MCF 10A (cell line): ENCODE measurements at regions not wholly inside any gene's neighbourhood (a gene's known extent, or its start where the extent isn't known, plus 50 kb on each side); places are given as distances from the start of the nearest gene placed in this dataset.

Source experiments
- BruUV-seq: library from RNA; stranded (reverse); fragments of 400-500 nt; replicated peaks from 2 replicates; lab custom pipeline; 2021; lab: Mats Ljungman, UMichigan
- CTCF ChIA-PET: fragments of 300-600 bp; sonication (Branson Sonifier 250); formaldehyde crosslinking; extraction: SDS; loops from one replicate; lab custom pipeline; 2021; ENCODE audit warnings: antibody characterized with exemption, inconsistent platforms; lab: Yijun Ruan, JAX
- POLR2A ChIA-PET: fragments of 300-600, 350-650 bp; sonication (Branson Sonifier 250); formaldehyde crosslinking; extraction: SDS; loops from one replicate; lab custom pipeline; 2020; ENCODE audit warnings: antibody characterized with exemption, inconsistent platforms; lab: Yijun Ruan, JAX
- DNase-seq: peaks from one replicate; pipeline ENCODE4 v3.0.0-alpha.2; 2018; ENCODE audit not compliant: unreplicated experiment
- H3K27ac Mint-ChIP-seq: one replicate; pipeline ENCODE4 v1.8.0; 2022; ENCODE audit warnings: mild to moderate bottlenecking, low read depth, mixed read lengths; ENCODE audit not compliant: unreplicated experiment
- H3K27me3 Mint-ChIP-seq: one replicate; pipeline ENCODE4 v1.8.0; 2022; ENCODE audit warnings: mixed read lengths; ENCODE audit not compliant: insufficient read depth, unreplicated experiment
- H3K36me3 Mint-ChIP-seq: one replicate; pipeline ENCODE4 v1.8.0; 2022; ENCODE audit warnings: mild to moderate bottlenecking, moderate library complexity, mixed read lengths; ENCODE audit not compliant: insufficient read depth, unreplicated experiment
- H3K4me1 Mint-ChIP-seq: one replicate; pipeline ENCODE4 v1.8.0; 2022; ENCODE audit warnings: mixed read lengths; ENCODE audit not compliant: insufficient read depth, unreplicated experiment
- H3K4me3 Mint-ChIP-seq: one replicate; pipeline ENCODE4 v1.8.0; 2022; ENCODE audit warnings: mild to moderate bottlenecking, moderate library complexity, mixed read lengths; ENCODE audit not compliant: unreplicated experiment
- H3K9me3 Mint-ChIP-seq: one replicate; pipeline ENCODE4 v1.8.0; 2022; ENCODE audit warnings: mixed read lengths; ENCODE audit not compliant: unreplicated experiment
- intact Hi-C: fragments of 100-400 bp; cut with micrococcal nuclease; formaldehyde crosslinking; loops from 2 replicates; pipeline ENCODE4 v1.14.1; 2022
- TF ChIP-seq, protein P1 (sequence below): fragments of 200-600 bp; IDR thresholded peaks from one replicate; pipeline ENCODE4 v1.8.0; 2022; ENCODE audit warnings: antibody characterized with exemption, mild to moderate bottlenecking; ENCODE audit not compliant: unreplicated experiment

DNA sequence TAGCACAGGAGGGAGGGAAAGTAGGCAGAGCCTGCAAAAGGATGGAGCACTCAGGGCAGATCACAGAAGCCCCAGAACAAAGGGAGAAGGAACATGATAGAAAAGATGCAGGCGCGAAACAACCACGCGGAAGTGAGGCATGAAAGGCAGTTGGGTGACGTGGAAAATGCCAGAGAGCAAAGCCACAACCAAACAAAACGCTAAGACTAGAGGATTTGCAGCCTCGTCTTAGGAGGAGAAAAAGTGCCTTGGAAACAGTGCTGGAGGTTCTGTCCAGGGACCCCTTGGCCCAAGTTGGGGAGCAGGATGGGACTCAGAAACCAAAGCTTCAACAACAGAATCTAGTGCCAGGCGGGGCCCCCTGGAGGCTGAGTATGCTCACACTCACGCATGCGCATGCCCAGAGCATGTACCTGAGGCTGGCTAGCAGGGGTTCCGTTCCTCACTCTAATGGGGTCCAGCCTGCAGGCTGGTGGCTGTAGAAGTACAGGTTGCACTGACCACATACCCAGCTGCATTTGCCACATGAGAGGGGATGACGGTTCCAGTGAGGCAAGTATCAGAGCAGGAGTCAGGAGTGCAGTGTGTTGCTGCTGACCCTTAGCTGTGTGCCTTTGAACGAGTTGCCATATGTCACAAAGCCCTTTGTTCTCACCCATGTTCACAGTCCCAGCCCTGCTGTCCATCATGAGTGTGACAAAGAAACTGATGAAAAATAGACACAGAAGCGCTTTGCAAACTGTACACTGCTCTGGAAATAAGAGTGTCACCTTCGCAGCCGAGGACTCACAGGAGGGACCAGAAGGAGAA, 568.6 kb upstream of the CADM1 start:
- Mint-ChIP-seq H3K9me3 (peaks cover 42% of the 10 kb centered on the region), H3K27ac (no peak overlapping the region), H3K27me3 (no peaks in the 10 kb centered on the region), H3K36me3 (no peaks in the 10 kb centered on the region), H3K4me3 (no peak overlapping the region), H3K4me1 (no peaks in the 10 kb centered on the region)
- intact Hi-C loops = no loop called here
- BruUV-seq = no TSS peak
- TF ChIP-seq, protein P1, sequence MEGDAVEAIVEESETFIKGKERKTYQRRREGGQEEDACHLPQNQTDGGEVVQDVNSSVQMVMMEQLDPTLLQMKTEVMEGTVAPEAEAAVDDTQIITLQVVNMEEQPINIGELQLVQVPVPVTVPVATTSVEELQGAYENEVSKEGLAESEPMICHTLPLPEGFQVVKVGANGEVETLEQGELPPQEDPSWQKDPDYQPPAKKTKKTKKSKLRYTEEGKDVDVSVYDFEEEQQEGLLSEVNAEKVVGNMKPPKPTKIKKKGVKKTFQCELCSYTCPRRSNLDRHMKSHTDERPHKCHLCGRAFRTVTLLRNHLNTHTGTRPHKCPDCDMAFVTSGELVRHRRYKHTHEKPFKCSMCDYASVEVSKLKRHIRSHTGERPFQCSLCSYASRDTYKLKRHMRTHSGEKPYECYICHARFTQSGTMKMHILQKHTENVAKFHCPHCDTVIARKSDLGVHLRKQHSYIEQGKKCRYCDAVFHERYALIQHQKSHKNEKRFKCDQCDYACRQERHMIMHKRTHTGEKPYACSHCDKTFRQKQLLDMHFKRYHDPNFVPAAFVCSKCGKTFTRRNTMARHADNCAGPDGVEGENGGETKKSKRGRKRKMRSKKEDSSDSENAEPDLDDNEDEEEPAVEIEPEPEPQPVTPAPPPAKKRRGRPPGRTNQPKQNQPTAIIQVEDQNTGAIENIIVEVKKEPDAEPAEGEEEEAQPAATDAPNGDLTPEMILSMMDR = no peak
- ChIA-PET CTCF (interaction anchor here (0.6 kb wide), 1 partner anchor 10 kb away, joined by 3 read pairs; no protein-coding TSS in a partner anchor), POLR2A (no interaction called here)
- DNase-seq = no peak

DNA sequence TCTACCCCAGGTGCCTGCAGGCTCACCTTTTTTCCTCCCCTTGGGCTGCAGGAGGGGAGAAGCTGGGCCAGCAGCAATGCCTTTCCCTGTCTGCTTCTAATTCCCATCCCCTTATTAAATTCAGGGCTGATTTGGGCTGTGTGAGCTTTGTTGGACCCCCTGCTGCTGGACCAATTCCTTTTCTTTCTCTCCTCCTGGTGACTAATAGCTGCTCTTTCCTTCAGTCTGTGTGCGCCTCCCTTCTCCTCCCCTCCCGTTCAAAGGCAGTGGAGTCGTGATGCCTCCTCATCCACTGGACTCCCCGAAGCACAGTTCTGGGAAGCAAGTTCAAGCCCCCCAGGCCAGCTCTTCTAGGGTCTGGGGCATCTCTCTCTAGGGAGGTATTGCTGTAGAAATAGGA, 567.9 kb upstream of the CADM1 start:
- no TSS peak for BruUV-seq
- intact Hi-C loops = no loop called here
- POLR2A ChIA-PET = no interaction called here
- no peaks in the 10 kb centered on the region for H3K27me3 Mint-ChIP-seq
- TF ChIP-seq, protein P1 = no peak
- no peak overlapping the region for H3K4me3 Mint-ChIP-seq
- CTCF ChIA-PET = no interaction called here
- no peaks in the 10 kb centered on the region for H3K4me1 Mint-ChIP-seq
- DNase-seq = no peak
- H3K27ac Mint-ChIP-seq = no peak overlapping the region
- peaks cover 35% of the 10 kb centered on the region for H3K9me3 Mint-ChIP-seq
- no peaks in the 10 kb centered on the region for H3K36me3 Mint-ChIP-seq

DNA sequence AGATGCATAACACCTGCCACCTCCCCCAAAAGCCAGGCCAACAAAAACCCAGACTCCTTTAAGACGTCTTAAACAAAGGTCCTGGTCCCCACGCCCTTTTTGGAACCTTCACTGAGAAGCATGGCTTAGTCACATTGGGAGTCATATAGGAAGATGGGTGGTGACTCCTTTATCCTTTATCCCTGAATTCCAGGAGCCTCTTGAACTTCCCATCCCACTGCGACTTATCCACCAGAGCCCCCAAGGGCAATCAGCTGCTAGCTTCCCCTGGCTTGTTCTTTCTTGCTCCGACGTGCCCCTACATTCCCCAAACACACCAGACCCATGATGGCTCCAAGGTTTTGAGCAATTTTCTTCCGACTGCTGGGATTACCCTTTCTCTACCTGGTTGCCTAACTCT, 567.0 kb upstream of the CADM1 start:
- peaks cover 40% of the 10 kb centered on the region for H3K9me3 Mint-ChIP-seq
- no TSS peak for BruUV-seq
- no peaks in the 10 kb centered on the region for H3K27me3 Mint-ChIP-seq
- no peaks in the 10 kb centered on the region for H3K36me3 Mint-ChIP-seq
- no peaks in the 10 kb centered on the region for H3K4me1 Mint-ChIP-seq
- ChIA-PET CTCF (no interaction called here), POLR2A (no interaction called here)
- intact Hi-C loops = no loop called here
- H3K4me3 Mint-ChIP-seq = no peak overlapping the region
- no peak for DNase-seq
- H3K27ac Mint-ChIP-seq = no peak overlapping the region
- TF ChIP-seq, protein P1 = no peak

DNA sequence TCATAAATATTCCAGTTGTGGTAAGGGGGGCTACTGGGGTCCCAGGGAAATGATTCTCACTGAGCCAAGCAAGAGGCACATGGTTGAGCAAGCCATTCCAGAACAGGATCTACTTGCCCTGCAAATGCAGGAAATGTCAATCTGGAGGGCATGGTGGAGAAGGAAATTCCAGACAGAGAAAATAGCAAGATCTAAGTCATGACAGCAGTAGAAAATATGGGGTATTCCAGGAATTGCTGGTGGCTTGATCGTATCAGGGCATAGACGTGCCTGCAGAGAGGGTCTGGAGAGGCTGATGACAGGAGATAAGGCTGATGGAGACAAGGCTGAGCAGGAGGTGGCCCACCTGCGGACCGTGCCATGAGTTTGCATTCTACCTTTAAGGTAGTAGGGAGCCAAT, 566.3 kb upstream of the CADM1 start:
- Mint-ChIP-seq H3K4me3 (no peak overlapping the region), H3K36me3 (no peaks in the 10 kb centered on the region), H3K27me3 (no peaks in the 10 kb centered on the region), H3K4me1 (no peaks in the 10 kb centered on the region), H3K27ac (no peak overlapping the region), H3K9me3 (peaks cover 47% of the 10 kb centered on the region)
- POLR2A ChIA-PET = no interaction called here
- DNase-seq = no peak
- BruUV-seq = no TSS peak
- intact Hi-C loops = no loop called here
- CTCF ChIA-PET = no interaction called here
- TF ChIP-seq, protein P1 = no peak
